Natural killer cell (primary cell): ENCODE measurements at regions not wholly inside any gene's neighbourhood (a gene's known extent, or its start where the extent isn't known, plus 50 kb on each side); places are given as distances from the start of the nearest gene placed in this dataset.

Experiments used
- ATAC-seq, 3 donors: fragments of 150-1000 bp in 2 of 3; fragments of 200-7000 bp in 1 of 3; cut with Tn5 transposase; 1 replicate in 1 of 3; 2 replicates in 2 of 3; pipeline ENCODE4 v1.10.0; 2021; ENCODE audit warnings: mild to moderate bottlenecking in 2 of 3, moderate library complexity in 2 of 3
- DNase-seq, 2 donors: peaks; one replicate each; pipeline versions ENCODE4 v3.0.0 to v3.0.0-alpha.2; 2013 to 2021; ENCODE audit warnings: mixed read lengths in 1 of 2
- H3K27ac ChIP-seq: one replicate; pipeline ENCODE4 v1.5.1; 2013; ENCODE audit warnings: mild to moderate bottlenecking, low read length
- H3K27me3 ChIP-seq: one replicate; pipeline ENCODE4 v1.6.1; 2013; ENCODE audit warnings: low read length; ENCODE audit not compliant: control insufficient read depth, insufficient read depth
- H3K36me3 ChIP-seq: one replicate; pipeline ENCODE4 v1.6.1; 2013; ENCODE audit warnings: low read length; ENCODE audit not compliant: control insufficient read depth, insufficient read depth
- H3K4me1 ChIP-seq: one replicate; pipeline ENCODE4 v1.6.1; 2013; ENCODE audit warnings: low read length; ENCODE audit not compliant: control insufficient read depth, insufficient read depth
- H3K4me3 ChIP-seq: one replicate; pipeline ENCODE4 v1.5.1; 2013; ENCODE audit warnings: low read length
- H3K9me3 ChIP-seq: one replicate; pipeline ENCODE4 v1.6.1; 2013; ENCODE audit warnings: low read length; ENCODE audit not compliant: control insufficient read depth, insufficient read depth
- H3K27ac Mint-ChIP-seq, 2 donors: one replicate each; pipeline ENCODE4 v1.8.0; 2022; ENCODE audit warnings: mild to moderate bottlenecking in 2 of 2, mixed read lengths in 2 of 2, moderate library complexity in 1 of 2
- H3K27me3 Mint-ChIP-seq, 2 donors: one replicate each; pipeline ENCODE4 v1.8.0; 2022; ENCODE audit warnings: low read depth in 2 of 2, mixed read lengths in 2 of 2
- H3K36me3 Mint-ChIP-seq: one replicate; pipeline ENCODE4 v1.8.0; 2022; ENCODE audit warnings: mixed read lengths
- H3K4me1 Mint-ChIP-seq, 2 donors: one replicate each; pipeline ENCODE4 v1.8.0; 2022; ENCODE audit warnings: mixed read lengths in 2 of 2
- H3K4me3 Mint-ChIP-seq: one replicate; pipeline ENCODE4 v1.8.0; 2022; ENCODE audit warnings: mild to moderate bottlenecking, moderate library complexity, mixed read lengths
- H3K9me3 Mint-ChIP-seq, 2 donors: one replicate each; pipeline ENCODE4 v1.8.0; 2022; ENCODE audit warnings: mixed read lengths in 2 of 2
- CTCF ChIP-seq: fragments of 200-600 bp; IDR thresholded peaks from one replicate; pipeline ENCODE4 v1.8.0; 2022; ENCODE audit warnings: antibody characterized with exemption
- WGBS: methylation state at CpG from one replicate; pipeline ENCODE4 v1.1.7; 2013; ENCODE audit warnings: missing lambda C conversion rate; ENCODE audit not compliant: insufficient coverage; 5-methylcytosine and 5-hydroxymethylcytosine counted together
- intact Hi-C: fragments of 100-400 bp; cut with micrococcal nuclease; formaldehyde crosslinking; loops from one replicate; pipeline ENCODE4 v1.14.2; 2022

- H3K4me1 ChIP-seq, result no peaks in the 10 kb centered on the region
- no peaks in the 10 kb centered on the region for H3K9me3 Mint-ChIP-seq
- no peak for TF ChIP-seq CTCF
- WGBS, result 93% methylated on average over 4 of the region's 6 CpGs
- no peaks in the 10 kb centered on the region for H3K27me3 ChIP-seq
- H3K4me3 ChIP-seq, result no peak overlapping the region
- intact Hi-C loops, result no loop called here
- H3K36me3 Mint-ChIP-seq, result no peaks in the 10 kb centered on the region
- no peaks in the 10 kb centered on the region for H3K4me1 Mint-ChIP-seq
- peaks cover under 1 to 3% of the 10 kb centered on the region in 2 donors for H3K27me3 Mint-ChIP-seq
- H3K4me3 Mint-ChIP-seq, result no peak overlapping the region
- no peak overlapping the region for H3K27ac Mint-ChIP-seq
- ATAC-seq (no peak), DNase-seq (no peak)
- H3K9me3 ChIP-seq, result no peaks in the 10 kb centered on the region
- no peak overlapping the region for H3K27ac ChIP-seq
- H3K36me3 ChIP-seq, result no peaks in the 10 kb centered on the region
These were observed 522.5 kb upstream of the MCTP2 start for GRCh38 chr15:93708724-93709445.

GRCh38 chr15:93707751-93708150 lies 523.6 kb upstream of the MCTP2 start:
- 61% methylated on average over 3 of the region's 5 CpGs for WGBS
- Mint-ChIP-seq H3K27ac (no peak overlapping the region), H3K9me3 (no peaks in the 10 kb centered on the region), H3K4me1 (no peaks in the 10 kb centered on the region), H3K36me3 (no peaks in the 10 kb centered on the region), H3K27me3 (peaks cover 5 to 7% of the 10 kb centered on the region in 2 donors), H3K4me3 (no peak overlapping the region)
- TF ChIP-seq CTCF, result no peak
- no peaks in the 10 kb centered on the region for H3K27me3 ChIP-seq
- H3K9me3 ChIP-seq, result no peaks in the 10 kb centered on the region
- H3K4me3 ChIP-seq, result no peak overlapping the region
- DNase-seq (no peak), ATAC-seq (no peak)
- intact Hi-C loops, result no loop called here
- no peaks in the 10 kb centered on the region for H3K4me1 ChIP-seq
- H3K27ac ChIP-seq, result no peak overlapping the region
- H3K36me3 ChIP-seq, result no peaks in the 10 kb centered on the region

- no peaks in the 10 kb centered on the region for H3K36me3 ChIP-seq
- intact Hi-C loops, result no loop called here
- no peaks in the 10 kb centered on the region for H3K4me1 ChIP-seq
- H3K4me3 ChIP-seq, result no peak overlapping the region
- WGBS, result 73% methylated on average over 6 of the region's 7 CpGs
- no peaks in the 10 kb centered on the region for H3K27me3 ChIP-seq
- no peak for ATAC-seq
- Mint-ChIP-seq H3K9me3 (no peaks in the 10 kb centered on the region), H3K4me1 (no peaks in the 10 kb centered on the region), H3K27ac (no peak overlapping the region), H3K4me3 (no peak overlapping the region), H3K27me3 (peaks cover 5 to 7% of the 10 kb centered on the region in 2 donors), H3K36me3 (no peaks in the 10 kb centered on the region)
- no peaks in the 10 kb centered on the region for H3K9me3 ChIP-seq
- no peak for TF ChIP-seq CTCF
- no peak overlapping the region for H3K27ac ChIP-seq
- DNase-seq, result no peak
These were observed 524.7 kb upstream of the MCTP2 start for GRCh38 chr15:93706495-93707292.
